Stimulated activated CD8-positive, alpha-beta memory T cell treated with anti-CD3 and anti-CD28 coated beads, Interleukin-4, amount 100 ng/mL, for 24 hours (primary cell): ENCODE measurements at regions not wholly inside any gene's neighbourhood (a gene's known extent, or its start where the extent isn't known, plus 50 kb on each side); places are given as distances from the start of the nearest gene placed in this dataset.

Experiments used
- DNase-seq: peaks from one replicate; pipeline ENCODE4 v3.0.0-alpha.2; 2020; ENCODE audit warnings: low read depth

DNA sequence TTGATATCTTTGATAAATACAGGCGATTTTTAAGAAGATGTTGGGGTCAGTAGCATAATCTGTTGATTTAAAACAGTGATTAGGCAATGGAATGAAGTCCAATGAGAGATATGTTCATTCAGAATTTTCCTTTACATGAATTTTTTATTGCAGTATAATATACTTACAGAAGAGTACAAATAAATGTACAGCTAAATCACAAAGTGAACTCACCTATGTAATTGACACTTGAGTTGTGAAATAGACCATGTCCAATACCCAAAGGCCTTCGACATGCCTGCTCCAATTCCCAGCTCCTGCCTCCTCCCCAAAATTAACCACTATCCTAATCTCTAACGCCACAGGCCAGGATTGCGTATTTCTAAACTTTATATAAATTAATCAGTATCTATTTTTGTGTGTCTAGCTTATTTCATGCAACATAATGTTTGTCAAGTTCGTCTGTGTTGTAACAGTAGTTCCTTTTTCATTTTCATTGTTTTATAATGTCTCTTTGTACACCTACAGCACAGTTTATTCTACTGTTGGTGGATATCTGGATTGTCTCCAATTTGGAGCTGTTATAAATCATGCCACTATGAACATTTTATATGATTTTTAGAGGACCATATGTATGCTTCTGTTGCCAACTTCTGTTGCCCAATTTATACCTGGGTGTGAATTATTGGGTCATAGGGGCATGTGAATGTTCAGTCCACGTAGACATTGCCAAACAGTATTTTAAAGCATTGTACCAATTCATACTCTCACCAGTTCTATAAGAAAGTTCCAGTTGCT lies 208.3 kb downstream of the TLE1 start:
- DNase-seq: no peak

DNA sequence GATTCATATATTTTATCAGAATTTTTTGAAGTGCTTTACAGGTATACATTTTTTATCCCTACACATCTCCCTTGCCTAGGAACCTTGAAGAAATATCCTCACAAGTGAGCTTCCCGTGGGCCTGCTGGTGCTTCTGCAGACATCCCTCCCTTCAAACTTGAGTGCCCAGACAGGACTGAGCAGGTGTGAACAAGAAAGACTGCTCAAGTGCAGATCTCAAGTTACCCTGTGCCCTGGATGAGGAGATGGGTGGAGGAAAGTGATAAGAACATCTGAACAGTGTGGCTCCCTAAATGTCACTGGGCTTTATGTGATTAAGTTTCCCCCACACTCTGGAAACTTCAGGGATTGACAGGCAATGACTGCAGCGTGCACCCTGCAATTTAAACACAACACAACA lies 209.8 kb downstream of the TLE1 start:
- no peak for DNase-seq

DNA sequence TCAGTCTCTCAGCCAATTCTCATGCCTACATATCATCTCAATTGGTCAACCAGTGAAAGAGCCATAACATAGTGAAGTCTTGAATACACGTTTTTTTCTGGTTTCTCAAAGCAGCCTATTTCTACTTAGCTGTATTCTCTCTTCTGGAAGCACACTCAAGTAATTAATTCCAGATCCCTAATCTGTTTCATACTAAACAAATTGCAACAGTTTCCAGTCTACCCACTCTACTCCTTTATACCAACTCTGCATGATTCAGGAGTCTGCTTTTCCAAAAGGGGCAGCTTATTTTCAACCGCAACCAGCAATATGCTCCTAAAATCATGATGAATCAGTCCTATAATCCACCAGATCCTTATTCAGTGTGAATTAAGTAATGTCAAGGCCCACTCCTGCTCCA lies 211.7 kb downstream of the TLE1 start:
- no peak for DNase-seq

DNA sequence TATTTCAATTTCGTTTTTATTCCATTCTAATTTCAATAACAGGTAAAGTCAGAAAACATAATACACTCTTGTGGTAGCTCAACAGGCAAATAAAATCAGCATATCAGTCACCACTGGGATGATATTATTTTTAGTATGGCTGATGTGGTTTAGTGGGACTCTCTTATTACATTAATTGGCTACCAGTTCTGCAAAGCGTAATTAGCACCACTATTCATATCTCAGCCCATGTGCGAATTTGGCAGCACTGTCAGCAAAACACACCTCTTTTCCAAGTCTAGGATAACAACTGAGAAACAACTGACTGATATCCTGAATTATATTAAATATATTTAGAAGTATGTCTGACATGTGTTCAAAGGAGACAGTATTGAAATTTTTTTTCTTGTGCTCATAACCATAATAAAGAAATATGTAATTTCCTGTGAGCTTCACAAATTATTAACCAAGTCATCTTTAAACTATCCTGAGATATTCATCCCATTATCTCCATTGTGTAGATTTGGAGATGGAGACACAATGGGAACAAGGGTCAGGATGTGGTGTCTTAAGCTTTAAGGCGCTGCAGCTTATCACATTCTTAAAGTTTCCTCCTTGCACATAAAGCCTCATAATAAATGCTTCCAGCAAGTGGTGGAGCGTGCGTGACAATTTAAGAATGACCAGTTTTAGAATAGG lies 212.4 kb downstream of the TLE1 start:
- no peak for DNase-seq

DNA sequence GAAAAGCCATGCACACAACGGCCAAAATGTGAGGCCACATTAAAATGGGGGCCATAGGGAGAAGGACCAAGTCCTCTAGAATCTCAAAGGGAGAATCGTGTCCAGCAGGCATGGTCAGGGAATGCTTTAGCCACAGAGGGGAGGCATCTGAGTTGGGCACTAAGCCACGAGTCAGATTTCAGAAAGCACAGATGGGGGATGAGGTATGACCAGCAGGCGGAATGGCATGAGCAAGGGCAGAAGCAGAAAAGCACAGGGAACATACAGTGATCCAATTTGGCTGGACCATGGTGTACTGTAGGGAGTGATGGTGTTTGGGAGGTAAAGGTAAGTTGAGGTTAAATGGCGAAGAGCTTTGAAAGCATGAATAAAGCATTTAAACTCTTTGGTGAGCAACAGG lies 214.6 kb downstream of the TLE1 start:
- DNase-seq: no peak

DNA sequence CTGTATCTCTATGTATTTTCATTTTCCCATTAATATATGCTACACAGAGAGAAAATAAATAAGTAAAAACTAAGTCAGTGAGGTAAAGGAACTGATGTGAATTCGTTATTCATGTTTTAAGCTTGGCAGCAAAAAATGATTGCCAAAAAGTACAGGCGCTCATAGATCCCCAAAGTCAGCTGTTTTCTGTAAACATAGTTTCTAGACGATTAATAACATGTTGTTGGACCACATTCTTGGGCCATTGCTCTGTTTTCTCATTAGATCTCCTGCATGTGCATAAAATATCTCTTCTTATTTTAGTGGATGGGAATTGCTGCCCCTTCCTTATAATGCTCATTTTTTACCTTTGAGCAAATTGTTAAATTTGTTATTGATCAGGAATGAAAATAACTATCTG lies 215.2 kb downstream of the TLE1 start:
- DNase-seq: no peak

DNA sequence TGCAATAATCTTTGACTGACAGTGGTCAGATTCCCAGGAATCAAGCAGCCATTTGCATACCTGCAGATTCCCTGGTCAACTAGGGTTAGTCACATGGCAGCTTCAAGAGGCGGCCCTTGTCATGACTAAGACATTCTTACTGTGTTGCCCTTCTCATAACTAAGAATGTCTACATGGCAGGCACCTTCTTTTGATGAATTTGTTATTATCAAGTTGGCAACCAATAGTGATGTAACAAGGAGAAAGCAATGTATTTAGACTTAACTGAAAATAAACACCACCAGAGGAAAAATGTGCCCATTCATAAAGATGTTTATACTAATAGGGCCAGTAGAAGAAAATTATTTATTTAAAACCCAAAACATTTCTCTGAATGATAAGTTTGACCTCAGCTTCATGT lies 215.6 kb downstream of the TLE1 start:
- DNase-seq: no peak

DNA sequence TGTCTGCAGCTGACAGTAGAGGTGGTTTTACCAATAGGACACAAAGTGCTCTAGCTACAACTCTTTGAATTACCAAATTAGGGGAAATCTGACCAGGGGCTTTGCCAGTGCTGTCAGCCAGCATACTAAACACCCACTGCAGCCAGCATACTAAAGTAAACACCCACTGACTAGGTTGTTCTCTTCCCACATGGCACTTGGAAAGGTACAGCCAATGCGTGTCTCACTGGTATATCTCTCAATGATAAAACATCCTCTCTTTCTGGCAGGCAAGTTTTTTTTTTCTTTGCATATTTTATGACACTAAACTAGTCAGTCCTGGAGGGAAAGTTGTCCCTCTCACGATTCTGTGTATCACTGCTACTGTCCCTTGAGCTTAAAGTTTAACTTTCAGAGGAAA lies 216.1 kb downstream of the TLE1 start:
- no peak for DNase-seq

DNA sequence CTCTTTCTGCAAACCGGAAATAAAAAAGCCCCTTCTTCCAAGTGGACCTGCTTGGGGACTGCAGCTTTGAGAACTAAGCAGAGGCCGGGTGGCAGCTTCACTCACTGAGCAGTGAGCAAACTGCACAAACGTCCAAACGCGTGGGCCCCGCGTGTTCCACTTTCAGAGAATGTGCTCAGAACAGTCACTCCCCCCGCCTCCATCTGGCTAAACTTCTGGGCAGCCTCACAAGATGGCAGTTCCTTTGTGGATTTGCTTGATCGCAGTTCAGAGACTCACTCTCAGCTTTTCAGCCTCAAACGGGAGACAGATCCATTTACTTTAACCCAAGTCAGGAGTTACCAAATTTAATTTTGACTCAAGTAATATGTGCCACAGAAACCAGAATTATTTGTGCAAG lies 216.6 kb downstream of the TLE1 start:
- DNase-seq: no peak

DNA sequence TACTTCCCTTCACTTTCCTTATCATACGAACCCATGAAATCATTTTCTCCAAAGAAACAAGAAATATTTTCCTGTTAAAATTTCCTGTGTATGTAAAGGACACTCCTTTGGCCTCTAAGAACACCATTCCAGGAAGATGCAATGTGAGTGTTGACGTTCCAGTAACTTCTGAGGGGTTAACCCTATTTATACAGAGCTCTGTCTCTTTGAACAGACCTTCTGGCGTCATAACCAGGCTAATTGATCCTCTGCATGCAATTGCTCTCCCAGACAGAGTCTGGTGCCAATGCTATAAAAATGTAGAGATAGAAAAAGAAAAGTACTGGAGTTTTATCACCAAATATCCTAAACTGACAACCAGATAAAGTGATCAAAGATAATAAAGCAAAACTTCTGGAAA lies 218.5 kb downstream of the TLE1 start:
- DNase-seq: no peak

DNA sequence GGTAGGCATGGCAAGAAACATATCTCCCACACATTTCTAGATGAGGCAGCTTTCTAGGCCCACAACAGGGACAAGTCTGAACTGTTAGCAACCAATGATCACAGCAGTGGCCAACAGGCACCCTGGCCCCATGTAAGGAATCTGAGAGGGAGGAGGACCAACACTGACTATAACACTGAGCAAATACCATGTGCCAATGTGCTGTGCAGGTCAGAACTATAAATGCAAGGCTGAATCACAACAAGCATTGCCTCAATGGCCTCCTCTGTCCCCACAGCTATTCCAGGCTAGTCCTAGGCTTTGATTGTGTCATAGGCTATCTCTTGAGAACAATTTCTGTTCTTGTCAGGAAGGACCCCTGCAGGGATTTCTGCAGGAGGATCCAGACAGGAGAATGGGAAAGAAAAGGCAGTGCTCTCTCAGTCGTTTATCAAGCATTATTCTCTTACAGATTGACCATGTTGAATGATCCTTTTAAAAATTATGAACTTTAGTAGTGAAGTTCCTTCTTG lies 221.2 kb downstream of the TLE1 start:
- no peak for DNase-seq

DNA sequence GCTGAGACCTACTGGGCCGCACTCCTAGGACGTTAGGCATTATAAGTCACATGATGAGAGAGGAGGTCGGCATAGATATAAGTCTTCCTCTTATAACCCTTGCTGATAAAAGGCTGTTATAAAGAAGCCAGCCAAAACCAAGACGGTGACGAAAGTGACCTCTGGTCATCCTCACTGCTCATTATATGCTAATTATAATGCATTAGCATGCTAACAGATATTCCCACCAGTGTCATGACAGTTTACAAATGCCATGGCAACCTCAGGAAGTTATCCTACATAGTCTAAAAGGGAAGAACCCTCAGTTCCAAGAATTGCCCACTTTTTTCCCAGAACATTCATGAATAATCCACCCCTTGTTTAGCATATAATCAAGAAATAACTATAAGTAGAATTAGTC lies 222.4 kb downstream of the TLE1 start:
- no peak for DNase-seq

DNA sequence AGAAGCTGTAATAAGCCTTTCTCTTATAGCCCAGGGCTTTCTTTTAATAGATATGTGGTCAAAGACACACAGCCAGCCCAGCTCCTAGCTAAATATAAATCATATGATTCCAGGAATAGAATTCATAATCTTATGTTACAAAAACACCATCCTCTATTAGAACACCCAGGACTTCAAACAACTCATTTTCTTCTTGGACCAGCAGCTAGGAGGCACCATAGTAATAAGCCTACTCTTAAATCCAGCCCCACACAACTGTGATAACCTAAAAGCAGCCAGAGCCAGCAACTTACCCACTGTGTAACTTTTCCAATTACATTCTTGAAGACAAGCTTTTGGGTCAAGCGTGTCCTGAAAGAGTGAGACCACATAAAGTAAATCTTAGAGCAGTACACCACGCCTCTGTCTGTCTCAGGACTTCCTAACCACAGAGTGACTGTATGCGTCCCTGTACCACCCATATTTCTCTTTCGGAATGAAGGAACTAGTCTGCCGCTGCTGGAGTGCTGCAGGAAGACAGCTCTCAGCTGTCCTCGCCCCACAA lies 223.8 kb downstream of the TLE1 start:
- no peak for DNase-seq

DNA sequence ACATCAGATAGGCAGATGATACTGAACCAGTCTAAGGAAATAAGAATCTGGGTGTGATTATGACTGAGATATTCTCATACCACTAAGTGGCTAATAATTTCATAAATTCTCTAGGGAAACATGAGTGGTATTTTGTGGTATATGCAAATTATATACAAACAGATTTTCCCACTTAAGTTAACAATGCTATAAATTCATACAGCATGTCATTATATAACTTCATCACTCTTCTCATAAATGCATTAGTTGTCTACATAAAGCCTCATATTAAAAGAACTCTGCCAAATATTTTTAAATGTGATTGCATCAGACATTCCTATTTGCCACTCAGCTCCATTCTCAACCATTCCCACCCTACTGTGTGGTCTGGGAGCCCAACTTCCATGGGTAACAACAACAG lies 226.5 kb downstream of the TLE1 start:
- DNase-seq: no peak

DNA sequence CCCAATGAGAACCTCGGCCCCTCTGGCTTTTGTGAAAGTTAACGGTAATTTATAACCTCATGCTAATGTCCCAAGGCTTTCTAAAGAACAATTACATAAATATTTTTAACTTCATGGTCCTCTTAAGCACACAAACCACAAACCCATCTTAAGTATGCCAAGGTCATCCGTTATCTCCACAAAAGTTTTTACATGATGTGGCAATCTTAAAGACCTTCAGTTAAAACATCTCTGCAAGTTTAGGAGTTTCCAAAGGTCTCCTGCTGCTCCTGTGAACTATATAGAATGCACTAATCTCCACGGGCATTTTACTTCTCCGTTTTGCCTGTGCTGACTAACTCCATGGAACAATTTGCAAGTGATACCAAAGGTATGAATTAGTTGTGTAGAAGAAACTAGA lies 228.2 kb downstream of the TLE1 start:
- no peak for DNase-seq

DNA sequence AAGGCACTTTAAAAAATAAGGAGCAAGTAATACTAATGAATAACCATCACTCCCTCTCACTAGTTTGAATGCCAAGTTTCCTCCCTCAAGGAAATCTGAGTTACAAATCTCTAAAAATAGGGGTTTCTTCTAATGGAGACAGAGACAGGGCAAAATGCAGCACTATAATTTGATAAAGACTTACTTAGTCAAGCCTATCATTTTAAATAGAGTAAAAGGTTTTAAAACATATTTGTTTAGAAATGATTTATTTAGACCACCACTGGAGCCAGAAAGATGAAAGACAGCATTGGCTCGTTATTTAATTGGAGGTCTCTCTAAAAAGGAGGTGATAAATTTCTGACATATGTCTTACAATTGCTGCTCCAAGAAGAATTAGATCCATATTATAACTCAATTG lies 228.7 kb downstream of the TLE1 start:
- DNase-seq: no peak

DNA sequence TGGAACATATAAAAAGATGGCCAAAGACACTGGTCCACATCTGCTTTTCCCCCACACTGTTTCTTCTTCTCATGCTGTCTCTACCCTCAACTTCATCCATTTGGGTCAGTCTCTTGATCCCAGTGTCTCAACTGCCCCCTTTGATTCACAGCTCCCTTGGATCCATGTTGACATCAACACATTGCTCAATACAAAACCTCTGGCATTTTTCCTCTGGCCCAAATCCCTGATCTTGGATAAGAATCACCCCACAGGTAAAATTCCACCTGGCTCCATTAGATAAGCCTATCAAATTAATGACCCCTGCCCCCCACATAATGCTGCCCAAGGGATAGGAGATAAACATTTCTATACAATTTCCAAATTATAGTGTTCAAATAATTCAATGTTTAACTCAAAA lies 229.8 kb downstream of the TLE1 start:
- no peak for DNase-seq

DNA sequence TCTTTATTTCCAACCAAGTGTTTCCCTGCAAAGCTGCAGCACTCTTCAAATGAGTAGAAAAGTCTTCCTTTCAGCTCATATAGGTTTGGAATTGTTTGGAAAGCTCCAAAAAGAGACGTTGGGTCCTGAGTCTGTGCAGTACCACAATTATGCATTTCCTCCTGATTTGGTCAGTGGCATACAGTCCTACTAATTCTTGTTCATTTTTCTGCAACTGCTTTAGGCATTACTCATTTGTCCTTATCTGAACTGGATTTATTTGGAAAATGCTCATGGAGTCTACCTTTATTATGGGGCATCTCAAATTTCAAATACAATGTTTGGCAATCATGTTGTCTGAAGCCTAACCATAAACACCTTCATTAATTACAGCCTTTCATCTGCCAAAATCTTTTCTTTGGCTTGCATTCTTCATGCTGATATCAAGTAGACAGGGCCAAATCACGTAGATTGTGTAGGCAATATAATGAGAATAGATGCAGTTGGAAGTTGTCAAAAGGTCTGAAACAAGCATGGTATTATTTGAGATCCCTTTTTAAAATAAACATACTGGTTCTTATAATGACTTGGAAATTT lies 232.8 kb downstream of the TLE1 start:
- DNase-seq: no peak

DNA sequence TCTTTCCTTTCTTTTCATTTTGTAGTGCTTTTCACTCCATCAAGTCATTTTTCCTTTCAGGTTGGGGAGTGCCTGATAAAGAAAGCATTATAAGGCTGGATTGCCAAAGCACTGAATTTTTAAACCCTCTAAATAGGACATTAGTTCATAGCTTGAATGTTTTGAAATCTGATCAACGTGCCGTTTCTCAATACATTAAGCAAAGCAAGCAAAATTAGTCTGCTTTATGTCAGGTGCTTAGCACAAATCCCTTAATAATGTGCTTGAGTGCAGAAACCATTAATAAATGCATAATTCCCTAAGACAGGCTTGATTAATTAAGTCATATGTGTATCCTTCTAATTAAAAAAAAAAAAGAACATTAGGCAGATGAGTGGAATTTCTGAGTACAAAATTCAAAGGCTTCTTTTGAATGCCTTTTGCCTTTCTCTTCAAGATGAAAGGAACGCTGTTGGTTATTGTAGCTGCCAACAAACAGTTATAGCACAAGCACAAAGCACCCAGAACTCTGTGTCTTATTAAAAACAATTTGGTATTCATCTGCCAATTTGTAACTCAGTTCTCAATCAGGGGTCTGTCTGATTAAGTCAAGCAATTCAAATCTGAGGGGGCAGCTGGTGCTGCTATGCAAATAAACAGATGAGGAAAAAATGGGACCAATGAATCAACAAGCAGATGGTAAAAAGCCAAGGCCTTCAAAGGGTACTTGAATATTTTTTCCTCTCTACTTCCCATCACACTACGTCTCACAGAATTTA lies 233.7 kb downstream of the TLE1 start:
- DNase-seq: no peak

DNA sequence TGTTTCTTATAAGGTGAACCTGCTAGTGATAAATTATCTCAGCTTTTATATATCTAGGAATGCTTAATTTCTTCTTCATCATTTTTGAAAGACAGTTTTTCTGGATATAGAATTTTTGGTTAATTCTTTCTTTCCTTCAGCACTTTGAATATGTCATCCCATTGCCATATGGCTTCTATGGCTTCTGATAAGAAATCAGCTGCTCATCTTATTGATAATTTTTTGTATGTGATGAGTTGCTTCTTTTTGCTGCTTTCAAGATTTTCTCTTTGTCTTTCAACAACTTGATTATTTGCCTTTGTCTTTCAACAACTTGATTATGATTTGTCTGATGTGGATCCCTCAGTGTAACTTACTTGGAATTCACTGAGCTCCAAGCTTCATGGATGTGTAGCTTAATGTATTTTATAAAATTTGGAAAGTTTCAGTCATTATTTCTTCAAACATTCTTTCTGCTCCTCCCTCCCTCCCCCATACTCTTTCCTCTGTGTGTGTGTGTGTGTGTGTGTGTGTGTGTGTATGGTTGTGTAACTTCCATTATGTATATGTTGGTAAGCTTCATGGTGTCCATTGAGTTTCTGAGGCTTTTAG lies 243.9 kb downstream of the TLE1 start:
- no peak for DNase-seq

DNA sequence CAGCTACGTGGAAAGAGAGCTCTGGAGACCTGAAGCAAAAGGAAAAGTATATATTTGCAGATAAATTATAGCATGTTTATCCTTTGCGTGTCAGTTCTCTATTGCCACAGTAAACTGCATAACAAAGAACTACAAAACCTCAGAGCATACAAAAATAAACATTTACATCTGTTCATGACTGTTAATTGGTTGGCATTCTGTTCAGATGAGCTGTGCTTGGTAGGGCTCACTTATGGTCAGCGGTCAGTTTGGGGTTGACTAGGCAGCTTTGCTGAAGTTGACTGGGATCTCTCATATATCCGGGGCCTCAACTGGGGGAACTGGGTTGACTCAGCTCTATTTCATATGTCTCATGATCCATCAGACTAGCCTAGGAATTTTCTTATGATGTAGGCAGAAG lies 257.7 kb downstream of the TLE1 start:
- no peak for DNase-seq

DNA sequence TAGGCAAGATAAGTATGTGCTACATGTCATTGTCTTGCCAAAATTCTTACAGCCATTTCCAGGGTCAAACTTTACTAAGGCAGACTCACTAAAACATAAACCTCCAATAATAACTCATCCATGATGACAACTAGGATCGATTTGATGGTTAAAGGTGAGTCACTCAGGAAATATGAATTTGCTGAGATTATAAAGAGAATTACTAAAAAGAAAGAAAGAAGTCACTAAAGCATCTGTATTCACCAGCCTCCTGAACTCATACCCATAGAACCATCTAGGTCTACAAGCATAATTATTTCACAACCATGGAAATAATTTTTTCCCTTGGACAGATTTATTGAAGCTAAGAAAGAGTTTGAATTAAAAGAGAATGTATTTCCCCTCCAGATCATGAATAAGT lies 258.6 kb downstream of the TLE1 start:
- DNase-seq: no peak
